ENCODE measurements at regions not wholly inside any gene's neighbourhood (a gene's known extent, or its start where the extent isn't known, plus 50 kb on each side); places are given as distances from the start of the nearest gene placed in this dataset.

GRCh38 chr13:82729401-82729800 lies 1152.9 kb downstream of the SLITRK1 start:
- Histone ChIP-seq H2BK5ac (ENCODE audit: low read length) (no peak overlapping the region), H3K18ac (ENCODE audit: low read length) (no peak overlapping the region), H3K27me3 (ENCODE audit: control insufficient read depth in 3 of 3, insufficient read depth in 3 of 3, low read depth in 1 of 3, low read length in 3 of 3) (no peaks in the 10 kb centered on the region), H2BK12ac (ENCODE audit: low read length) (no peak overlapping the region), H3K4me3 (ENCODE audit: low read length in 2 of 2) (no peak overlapping the region), H3K4me1 (ENCODE audit: control insufficient read depth in 2 of 2, insufficient read depth in 1 of 2, low read depth in 1 of 2, low read length in 2 of 2) (no peaks in the 10 kb centered on the region), H3K4ac (ENCODE audit: low read length) (no peak overlapping the region), H4K91ac (ENCODE audit: low read depth, low read length, poor library complexity) (no peak overlapping the region), H3K36me3 (replicated peaks in 1 of 2; ENCODE audit: control insufficient read depth in 2 of 2, insufficient read depth in 2 of 2, low read length in 2 of 2) (no peaks in the 10 kb centered on the region), H3K27ac (replicated peaks; ENCODE audit: low read length) (no peak overlapping the region), H3K9me3 (replicated peaks in 1 of 2; ENCODE audit: control insufficient read depth in 2 of 2, insufficient read depth in 1 of 2, low read depth in 1 of 2, low read length in 2 of 2) (peaks cover 0 to under 1% of the 10 kb centered on the region in 2 donors), H3K9ac (ENCODE audit: low read depth, low read length, poor library complexity) (no peak overlapping the region), H2BK120ac (ENCODE audit: low read depth, low read length) (no peak overlapping the region), H2BK15ac (ENCODE audit: low read length) (no peak overlapping the region), H2AK5ac (ENCODE audit: low read depth, low read length) (no peak overlapping the region), H3K4me2 (ENCODE audit: insufficient read depth, low read length, poor library complexity, severe bottlenecking) (no peak overlapping the region), H2AFZ (ENCODE audit: low read length) (no peak overlapping the region), H3K14ac (ENCODE audit: low read length) (no peak overlapping the region), H4K8ac (ENCODE audit: low read depth, low read length) (no peak overlapping the region), H3K79me1 (ENCODE audit: low read depth, low read length) (no peaks in the 10 kb centered on the region), H3K23ac (ENCODE audit: low read depth, low read length, poor library complexity) (no peak overlapping the region)
- WGBS, 2 donors (ENCODE audit: extremely low coverage in 2 of 2, insufficient read length in 2 of 2, insufficient replicate concordance in 1 of 2) = no CpG with 5 or more reads among the region's 1 CpG
- no peak for DNase-seq (ENCODE audit: low spot score)

- H2BK120ac ChIP-seq (ENCODE audit: low read depth, low read length) = no peak overlapping the region
- H3K36me3 ChIP-seq (replicated peaks in 1 of 2; ENCODE audit: control insufficient read depth in 2 of 2, insufficient read depth in 2 of 2, low read length in 2 of 2) = no peaks in the 10 kb centered on the region
Measured at GRCh38 chr13:82720986-82721385, 1161.3 kb downstream of the SLITRK1 start.

GRCh38 chr13:82719987-82720386 lies 1162.3 kb downstream of the SLITRK1 start:
- Histone ChIP-seq H3K4ac (ENCODE audit: low read length) (no peak overlapping the region), H4K91ac (ENCODE audit: low read depth, low read length, poor library complexity) (no peak overlapping the region), H3K79me1 (ENCODE audit: low read depth, low read length) (no peaks in the 10 kb centered on the region), H3K14ac (ENCODE audit: low read length) (no peak overlapping the region), H3K27ac (replicated peaks; ENCODE audit: low read length) (no peak overlapping the region), H3K4me3 (ENCODE audit: low read length in 2 of 2) (no peak overlapping the region), H3K36me3 (replicated peaks in 1 of 2; ENCODE audit: control insufficient read depth in 2 of 2, insufficient read depth in 2 of 2, low read length in 2 of 2) (no peaks in the 10 kb centered on the region), H3K4me2 (ENCODE audit: insufficient read depth, low read length, poor library complexity, severe bottlenecking) (no peak overlapping the region), H2BK15ac (ENCODE audit: low read length) (no peak overlapping the region), H3K27me3 (ENCODE audit: control insufficient read depth in 3 of 3, insufficient read depth in 3 of 3, low read depth in 1 of 3, low read length in 3 of 3) (no peaks in the 10 kb centered on the region), H4K8ac (ENCODE audit: low read depth, low read length) (no peak overlapping the region), H2BK12ac (ENCODE audit: low read length) (no peak overlapping the region), H3K9ac (ENCODE audit: low read depth, low read length, poor library complexity) (no peak overlapping the region), H3K9me3 (replicated peaks in 1 of 2; ENCODE audit: control insufficient read depth in 2 of 2, insufficient read depth in 1 of 2, low read depth in 1 of 2, low read length in 2 of 2) (no peaks in the 10 kb centered on the region), H3K4me1 (ENCODE audit: control insufficient read depth in 2 of 2, insufficient read depth in 1 of 2, low read depth in 1 of 2, low read length in 2 of 2) (no peaks in the 10 kb centered on the region), H2AK5ac (ENCODE audit: low read depth, low read length) (no peak overlapping the region), H3K18ac (ENCODE audit: low read length) (no peak overlapping the region), H2AFZ (ENCODE audit: low read length) (no peak overlapping the region), H2BK5ac (ENCODE audit: low read length) (no peak overlapping the region), H2BK120ac (ENCODE audit: low read depth, low read length) (no peak overlapping the region), H3K23ac (ENCODE audit: low read depth, low read length, poor library complexity) (no peak overlapping the region)
- WGBS, 2 donors (ENCODE audit: extremely low coverage in 2 of 2, insufficient read length in 2 of 2, insufficient replicate concordance in 1 of 2) = no CpG with 5 or more reads among the region's 1 CpG
- DNase-seq (ENCODE audit: low spot score) = no peak

More at GRCh38 chr13:82720986-82721385, 1161.3 kb downstream of the SLITRK1 start:
- no peak overlapping the region for H4K8ac ChIP-seq (ENCODE audit: low read depth, low read length)
- no peak overlapping the region for H3K23ac ChIP-seq (ENCODE audit: low read depth, low read length, poor library complexity)
- no peak overlapping the region for H2BK5ac ChIP-seq (ENCODE audit: low read length)
- no peak overlapping the region for H3K4me2 ChIP-seq (ENCODE audit: insufficient read depth, low read length, poor library complexity, severe bottlenecking)
- H3K9ac ChIP-seq (ENCODE audit: low read depth, low read length, poor library complexity) = no peak overlapping the region
- no peak overlapping the region for H2AFZ ChIP-seq (ENCODE audit: low read length)
- H3K27me3 ChIP-seq (ENCODE audit: control insufficient read depth in 3 of 3, insufficient read depth in 3 of 3, low read depth in 1 of 3, low read length in 3 of 3) = no peaks in the 10 kb centered on the region
- no peak overlapping the region for H3K27ac ChIP-seq (replicated peaks; ENCODE audit: low read length)
- no peak overlapping the region for H3K14ac ChIP-seq (ENCODE audit: low read length)
- no peak overlapping the region for H3K4ac ChIP-seq (ENCODE audit: low read length)
- no peak overlapping the region for H3K4me3 ChIP-seq (ENCODE audit: low read length in 2 of 2)
- no peak overlapping the region for H2BK15ac ChIP-seq (ENCODE audit: low read length)
- no peaks in the 10 kb centered on the region for H3K4me1 ChIP-seq (ENCODE audit: control insufficient read depth in 2 of 2, insufficient read depth in 1 of 2, low read depth in 1 of 2, low read length in 2 of 2)
- no peak overlapping the region for H3K18ac ChIP-seq (ENCODE audit: low read length)
- no peaks in the 10 kb centered on the region for H3K9me3 ChIP-seq (replicated peaks in 1 of 2; ENCODE audit: control insufficient read depth in 2 of 2, insufficient read depth in 1 of 2, low read depth in 1 of 2, low read length in 2 of 2)
- no peaks in the 10 kb centered on the region for H3K79me1 ChIP-seq (ENCODE audit: low read depth, low read length)
- WGBS, 2 donors (ENCODE audit: extremely low coverage in 2 of 2, insufficient read length in 2 of 2, insufficient replicate concordance in 1 of 2) = no CpG with 5 or more reads among the region's 2 CpGs
- H2BK12ac ChIP-seq (ENCODE audit: low read length) = no peak overlapping the region
- no peak for DNase-seq (ENCODE audit: low spot score)
- H4K91ac ChIP-seq (ENCODE audit: low read depth, low read length, poor library complexity) = no peak overlapping the region
- H2AK5ac ChIP-seq (ENCODE audit: low read depth, low read length) = no peak overlapping the region

- Histone ChIP-seq H4K8ac (ENCODE audit: low read depth, low read length) (no peak overlapping the region), H3K4me3 (ENCODE audit: low read length in 2 of 2) (no peak overlapping the region), H3K9ac (ENCODE audit: low read depth, low read length, poor library complexity) (no peak overlapping the region), H3K27ac (replicated peaks; ENCODE audit: low read length) (no peak overlapping the region), H3K4ac (ENCODE audit: low read length) (no peak overlapping the region), H2AK5ac (ENCODE audit: low read depth, low read length) (no peak overlapping the region), H3K14ac (ENCODE audit: low read length) (no peak overlapping the region), H3K79me1 (ENCODE audit: low read depth, low read length) (no peaks in the 10 kb centered on the region), H2BK5ac (ENCODE audit: low read length) (no peak overlapping the region), H2BK12ac (ENCODE audit: low read length) (no peak overlapping the region), H3K23ac (ENCODE audit: low read depth, low read length, poor library complexity) (no peak overlapping the region), H3K18ac (ENCODE audit: low read length) (no peak overlapping the region), H3K27me3 (ENCODE audit: control insufficient read depth in 3 of 3, insufficient read depth in 3 of 3, low read depth in 1 of 3, low read length in 3 of 3) (no peaks in the 10 kb centered on the region), H4K91ac (ENCODE audit: low read depth, low read length, poor library complexity) (no peak overlapping the region), H2BK120ac (ENCODE audit: low read depth, low read length) (no peak overlapping the region), H2BK15ac (ENCODE audit: low read length) (no peak overlapping the region), H3K4me1 (ENCODE audit: control insufficient read depth in 2 of 2, insufficient read depth in 1 of 2, low read depth in 1 of 2, low read length in 2 of 2) (no peaks in the 10 kb centered on the region), H3K9me3 (replicated peaks in 1 of 2; ENCODE audit: control insufficient read depth in 2 of 2, insufficient read depth in 1 of 2, low read depth in 1 of 2, low read length in 2 of 2) (no peaks in the 10 kb centered on the region), H2AFZ (ENCODE audit: low read length) (no peak overlapping the region), H3K4me2 (ENCODE audit: insufficient read depth, low read length, poor library complexity, severe bottlenecking) (no peak overlapping the region), H3K36me3 (replicated peaks in 1 of 2; ENCODE audit: control insufficient read depth in 2 of 2, insufficient read depth in 2 of 2, low read length in 2 of 2) (no peaks in the 10 kb centered on the region)
- WGBS, 2 donors (ENCODE audit: extremely low coverage in 2 of 2, insufficient read length in 2 of 2, insufficient replicate concordance in 1 of 2) = no CpG with 5 or more reads among the region's 2 CpGs
- DNase-seq (ENCODE audit: low spot score) = no peak
Measured at GRCh38 chr13:82717249-82717648, 1165.0 kb downstream of the SLITRK1 start.

All from neuronal stem cell (in vitro differentiated cells).